NOMO-1 treated with DMSO at 0.1 percent for 48 hours (cell line): ENCODE measurements at regions not wholly inside any gene's neighbourhood (a gene's known extent, or its start where the extent isn't known, plus 50 kb on each side); places are given as distances from the start of the nearest gene placed in this dataset.

Experiments
- DNase-seq: peaks from one replicate; lab custom pipeline; 2025; ENCODE audit not compliant: unreplicated experiment; lab: John Stamatoyannopoulos, UW

DNA sequence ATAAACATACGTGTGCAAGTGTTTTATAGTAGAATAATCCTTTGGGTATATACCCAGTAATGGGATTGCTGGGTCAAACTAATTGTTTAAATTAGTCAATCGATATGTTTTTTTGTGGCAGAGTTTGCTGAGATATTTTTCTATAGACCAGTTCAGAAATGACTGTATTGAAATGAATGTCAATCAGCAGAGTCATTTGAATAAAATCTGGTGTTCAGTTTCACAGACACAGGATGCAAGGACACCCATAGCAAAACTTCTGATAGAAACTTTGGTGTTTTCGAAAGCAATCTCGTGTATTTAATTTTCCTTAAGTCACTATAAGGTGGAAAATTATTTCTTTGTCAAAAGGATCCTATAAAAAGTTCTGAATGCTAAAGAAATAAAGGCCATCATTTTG is 434.4 kb downstream of the RAP2B start:
- no peak for DNase-seq

DNA sequence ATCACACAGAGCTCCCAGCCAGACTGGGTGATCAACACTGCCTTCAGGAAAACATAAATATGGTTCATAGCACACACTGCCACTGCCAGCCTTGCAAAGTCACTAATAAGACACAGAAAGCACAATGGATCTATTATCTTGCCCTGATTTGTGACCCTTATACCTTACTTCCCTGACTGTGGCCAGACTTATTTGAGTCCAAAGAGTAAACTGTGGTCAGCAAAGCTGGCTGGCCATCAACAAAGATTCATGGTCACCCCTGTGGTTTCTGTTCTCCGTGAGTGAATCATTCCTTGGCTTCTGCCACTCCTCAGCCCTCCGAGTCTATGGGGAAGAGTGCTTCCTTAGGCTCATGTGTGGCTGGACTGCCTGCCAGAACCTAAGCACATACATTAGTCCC is 437.7 kb downstream of the RAP2B start:
- DNase-seq, result peak; percentile 33

DNA sequence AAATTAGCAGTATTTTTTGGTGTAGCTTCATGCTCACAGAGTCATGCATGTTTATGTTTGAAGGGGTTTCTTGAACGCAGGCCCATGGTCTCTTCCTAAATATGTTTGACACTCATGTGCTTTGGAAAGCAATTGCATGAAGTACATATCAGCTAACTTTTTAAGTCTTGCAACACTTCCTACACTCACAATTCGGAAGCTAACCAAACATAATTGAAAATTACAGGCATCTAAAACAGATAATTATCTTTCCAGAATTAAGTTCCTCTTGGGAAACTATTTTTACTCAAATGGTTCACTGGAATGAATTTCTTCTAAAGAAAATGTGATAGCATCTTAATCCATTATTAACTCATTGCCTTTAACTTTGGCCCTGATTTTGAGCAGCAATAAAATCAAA is 438.9 kb downstream of the RAP2B start:
- DNase-seq, result peak; percentile 63

DNA sequence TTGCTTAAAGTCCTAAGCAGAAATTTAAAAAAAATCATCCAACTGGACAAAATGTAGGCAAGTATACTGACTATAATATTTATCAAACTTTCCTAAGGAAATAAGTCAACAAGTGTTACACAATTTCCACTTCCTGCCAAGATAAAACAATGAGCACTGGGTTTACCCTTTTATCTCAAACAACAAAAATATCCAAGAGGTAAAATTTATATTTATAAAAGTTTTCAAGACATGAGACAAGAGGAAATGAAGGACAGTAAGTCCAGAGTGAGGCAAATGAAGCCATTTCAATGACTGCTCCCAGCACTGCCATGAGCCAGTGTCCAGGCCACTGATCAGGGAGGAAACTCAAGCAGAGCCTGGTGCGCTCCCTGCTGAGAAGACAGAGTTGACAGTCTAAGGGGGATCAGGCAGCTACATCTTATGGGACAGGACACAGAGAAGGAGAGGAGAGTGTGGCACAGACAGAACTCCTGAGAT is 439.4 kb downstream of the RAP2B start:
- no peak for DNase-seq

DNA sequence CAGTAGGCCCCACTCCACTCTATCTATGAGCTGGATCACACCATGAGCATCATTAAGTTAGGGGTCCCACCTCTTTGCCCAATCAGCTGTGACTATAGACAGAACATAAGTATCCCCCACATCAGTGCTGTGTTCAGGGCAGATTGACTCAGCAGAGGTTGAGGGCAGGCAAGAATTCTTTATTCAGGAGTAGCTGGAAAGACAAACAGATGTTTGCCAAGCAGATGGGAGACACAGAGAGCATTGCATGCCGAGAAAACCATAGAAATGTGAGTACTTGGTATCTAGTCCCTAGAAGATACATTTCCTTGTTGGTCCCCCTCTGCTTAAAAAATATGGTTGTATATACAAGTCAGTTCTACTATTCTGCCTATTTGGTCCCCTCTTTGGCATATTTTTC is 440.8 kb downstream of the RAP2B start:
- no peak for DNase-seq

DNA sequence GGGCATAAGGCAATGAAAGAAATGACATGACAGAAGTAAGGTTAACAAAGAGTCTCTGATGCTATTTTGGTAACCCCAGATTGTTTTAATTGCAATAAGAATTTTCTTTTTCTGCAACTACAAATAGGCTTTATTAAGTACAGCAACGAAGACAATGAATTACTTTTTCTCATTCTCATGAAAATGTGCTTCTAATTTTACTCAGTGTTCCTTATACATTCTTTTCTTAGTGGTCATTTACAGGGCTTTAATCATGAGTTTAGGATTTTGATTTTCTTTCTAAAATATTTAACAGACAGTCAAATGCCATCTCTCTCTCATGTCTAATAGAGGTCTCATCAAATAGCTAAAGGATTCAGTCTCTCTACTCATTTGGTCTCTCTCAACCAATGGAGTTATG is 452.1 kb downstream of the RAP2B start:
- DNase-seq, result no peak

DNA sequence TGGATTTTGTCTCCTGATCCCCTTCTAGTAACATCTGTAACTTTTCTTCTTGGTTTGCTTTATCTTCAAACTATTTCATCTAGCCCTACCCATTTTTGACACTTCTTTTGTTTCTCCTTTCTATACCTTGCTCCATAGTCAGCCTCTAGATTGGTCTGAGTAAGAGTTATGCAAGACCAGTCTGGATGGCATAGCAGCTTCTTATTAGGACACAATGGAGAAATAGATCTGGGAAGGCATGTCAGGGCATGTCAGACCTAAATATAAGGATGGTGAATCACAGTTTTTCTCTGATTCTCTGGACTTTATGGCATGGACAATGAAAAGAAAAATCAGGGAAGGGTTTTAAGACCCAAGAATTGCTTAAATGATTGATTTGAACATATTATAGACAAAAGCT is 452.5 kb downstream of the RAP2B start:
- peak; percentile 92 for DNase-seq

DNA sequence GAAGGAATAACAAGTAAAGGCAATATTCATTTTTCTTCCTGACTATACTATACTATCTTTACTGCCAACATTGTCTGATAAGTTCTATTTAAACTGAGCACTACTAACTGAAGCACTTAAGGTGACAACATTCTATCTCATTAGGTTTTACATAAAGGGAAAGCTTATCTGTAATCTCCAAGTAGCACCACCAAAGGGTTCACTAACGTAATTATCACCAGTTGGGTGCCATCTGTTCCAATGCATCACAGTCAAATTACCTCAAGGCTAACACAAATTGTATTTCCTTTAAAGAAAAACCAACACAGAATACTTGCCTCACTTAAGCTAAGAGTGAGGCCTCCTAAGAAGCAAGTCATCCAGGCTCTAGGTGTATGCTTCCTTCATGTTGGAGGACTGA is 453.8 kb downstream of the RAP2B start:
- DNase-seq, result no peak

DNA sequence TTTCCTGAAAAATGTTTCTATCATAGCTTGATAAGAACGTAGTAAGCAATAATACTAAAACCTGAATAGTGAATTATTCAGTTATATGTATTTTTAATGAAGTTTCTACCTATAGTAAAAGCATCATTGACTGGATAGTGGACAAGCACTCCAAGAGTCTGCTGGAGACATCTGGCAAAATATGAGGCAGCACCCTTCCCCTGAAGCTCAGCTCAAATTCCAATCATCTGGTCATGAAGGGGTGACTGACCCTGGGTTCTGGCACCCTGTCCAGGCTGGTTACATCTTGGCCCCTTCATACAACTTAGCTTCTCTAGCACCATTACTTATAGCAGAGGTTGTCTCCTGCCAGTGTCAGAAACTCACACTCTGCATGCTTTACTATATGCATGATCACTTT is 455.4 kb downstream of the RAP2B start:
- DNase-seq, result no peak

DNA sequence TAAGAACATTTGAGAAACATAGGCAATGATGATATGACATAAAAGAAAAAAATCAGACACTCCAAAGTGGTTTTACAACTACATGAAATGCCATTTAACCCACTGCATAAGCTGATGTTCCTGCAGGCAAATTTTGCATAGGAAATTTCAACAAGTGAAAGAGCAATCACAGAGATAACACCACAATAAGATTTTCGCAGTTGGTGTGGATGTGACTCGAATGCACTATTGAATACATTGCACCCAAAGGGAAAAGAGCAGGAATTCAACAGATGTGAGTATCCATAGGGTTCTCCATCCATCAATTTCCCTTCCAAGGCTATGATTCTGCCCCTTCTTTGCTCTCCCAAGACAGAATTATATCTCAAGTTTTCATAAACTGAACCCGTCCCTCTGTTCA is 456.1 kb downstream of the RAP2B start:
- DNase-seq, result no peak

DNA sequence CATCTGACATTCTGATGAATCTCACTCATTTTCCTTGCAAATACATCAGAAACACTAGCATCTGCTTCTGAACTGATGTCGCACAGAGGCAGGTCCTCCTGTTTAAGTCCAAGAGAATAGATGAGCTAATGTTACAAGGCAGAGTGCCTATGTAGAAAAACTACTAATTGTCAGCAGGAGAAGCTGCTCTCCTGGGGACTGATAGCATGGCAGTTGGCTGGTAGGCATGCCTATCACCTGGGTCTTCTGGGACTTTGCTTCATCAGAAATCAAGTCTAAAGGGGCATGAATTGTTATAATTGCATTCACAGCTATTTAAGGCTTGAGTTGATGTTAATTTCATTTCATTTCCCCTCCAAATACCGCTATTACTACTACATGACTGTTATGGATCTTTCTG is 457.2 kb downstream of the RAP2B start:
- no peak for DNase-seq

DNA sequence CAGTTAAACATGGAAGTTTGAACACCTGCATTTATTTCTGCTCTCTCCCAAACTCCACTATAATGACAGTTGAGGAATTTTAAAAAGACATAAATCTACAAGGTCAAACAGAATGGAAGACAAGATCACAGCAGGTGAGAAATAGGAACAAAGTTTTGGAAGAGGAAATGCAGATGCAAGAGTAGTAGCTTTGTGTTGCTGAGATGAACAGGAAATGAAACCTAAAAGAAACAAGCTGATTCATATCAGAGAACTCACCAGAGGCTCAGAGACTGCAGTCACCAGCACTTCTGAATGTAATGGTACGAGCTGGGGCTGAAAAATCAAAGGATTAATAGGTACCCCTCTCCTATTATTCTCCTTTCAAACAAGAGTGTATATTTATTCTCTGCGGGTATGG is 459.9 kb downstream of the RAP2B start:
- DNase-seq, result peak; percentile 86

DNA sequence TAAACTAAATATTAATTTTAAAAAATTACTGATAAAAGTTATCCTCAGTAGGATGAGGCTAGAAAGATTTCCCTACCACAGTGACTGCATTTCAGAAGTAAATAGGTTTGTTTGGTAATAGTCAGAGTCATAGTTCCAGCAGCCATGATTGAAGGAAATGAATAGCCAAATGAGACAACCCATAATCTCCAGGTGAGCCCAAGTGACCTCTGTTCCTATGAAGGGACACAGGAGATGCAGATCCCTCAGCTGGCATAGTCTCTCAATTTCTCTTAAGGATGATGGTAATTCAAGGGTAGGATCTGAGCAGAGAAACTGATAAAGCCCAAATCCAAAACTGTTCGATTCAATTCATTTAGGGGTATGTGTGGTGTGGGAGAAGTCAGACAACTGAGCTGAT is 461.8 kb downstream of the RAP2B start:
- no peak for DNase-seq

DNA sequence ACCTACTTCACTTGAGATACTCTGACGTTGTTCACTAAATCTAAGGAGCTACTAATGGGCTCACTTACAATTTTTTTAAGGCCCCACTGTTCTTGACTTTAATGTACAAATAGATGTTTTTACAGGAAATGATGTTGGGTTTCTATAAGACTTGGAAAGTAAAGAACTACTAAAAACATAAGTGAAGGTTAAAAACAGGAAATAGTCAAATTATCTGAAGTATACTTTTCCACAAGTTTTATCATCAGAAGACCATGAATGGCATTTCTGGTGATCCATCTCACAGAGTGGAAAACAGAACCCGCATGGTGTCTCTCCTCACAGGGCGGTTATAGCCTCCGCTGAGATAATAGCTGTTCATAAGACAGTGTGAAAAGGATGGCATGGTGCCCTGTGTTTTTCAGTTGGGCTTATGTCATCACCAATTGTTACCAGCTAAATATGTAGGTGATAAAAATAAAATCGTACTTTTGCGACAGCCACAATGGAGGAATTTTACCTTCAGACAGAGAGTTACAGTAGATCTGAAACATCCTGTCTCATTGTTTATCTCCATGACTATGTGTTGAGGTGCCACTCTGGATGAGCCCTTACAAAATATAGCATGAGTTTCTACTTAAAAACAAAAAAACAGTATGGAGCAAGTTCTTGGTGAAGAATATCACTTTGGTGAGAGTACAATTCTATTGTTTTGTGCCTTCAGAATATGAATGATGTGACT is 462.4 kb downstream of the RAP2B start:
- no peak for DNase-seq

DNA sequence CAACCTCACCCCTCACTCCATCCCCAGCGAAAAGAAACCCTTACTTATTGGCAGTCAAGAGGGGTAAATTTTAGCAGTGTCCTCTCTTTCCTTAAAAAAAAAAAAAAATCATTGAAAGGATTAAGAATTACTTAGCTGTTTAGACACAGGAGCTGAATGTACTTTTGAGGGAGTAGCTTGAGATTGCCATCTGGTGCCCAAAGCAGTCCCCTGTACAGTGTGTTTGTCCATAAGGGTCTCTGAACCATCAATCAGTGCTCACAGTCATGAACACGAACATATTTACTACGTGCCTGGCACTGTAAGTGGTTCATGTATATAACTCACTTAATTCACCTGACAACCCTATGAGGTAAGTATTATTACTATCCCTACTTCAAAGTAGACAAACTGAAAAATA is 463.5 kb downstream of the RAP2B start:
- DNase-seq, result no peak

DNA sequence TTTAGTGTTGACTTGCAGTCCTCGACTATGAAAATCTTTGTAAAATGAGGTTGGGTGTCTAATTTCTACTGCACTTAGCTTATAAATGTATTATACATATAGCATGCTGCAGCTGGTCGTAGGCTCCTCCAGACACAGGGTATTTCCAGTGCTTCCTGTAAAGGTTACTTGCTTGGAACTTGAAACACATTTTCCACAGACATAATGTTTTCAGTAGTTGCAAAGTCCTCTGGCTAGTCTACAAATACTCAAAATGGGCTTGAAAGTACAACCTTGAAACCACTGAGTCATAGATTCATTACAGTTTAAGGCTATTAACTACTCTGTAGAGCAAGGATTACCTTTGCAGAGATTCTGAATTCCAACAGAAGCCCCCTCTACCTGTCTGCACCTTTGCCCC is 464.1 kb downstream of the RAP2B start:
- DNase-seq, result no peak

DNA sequence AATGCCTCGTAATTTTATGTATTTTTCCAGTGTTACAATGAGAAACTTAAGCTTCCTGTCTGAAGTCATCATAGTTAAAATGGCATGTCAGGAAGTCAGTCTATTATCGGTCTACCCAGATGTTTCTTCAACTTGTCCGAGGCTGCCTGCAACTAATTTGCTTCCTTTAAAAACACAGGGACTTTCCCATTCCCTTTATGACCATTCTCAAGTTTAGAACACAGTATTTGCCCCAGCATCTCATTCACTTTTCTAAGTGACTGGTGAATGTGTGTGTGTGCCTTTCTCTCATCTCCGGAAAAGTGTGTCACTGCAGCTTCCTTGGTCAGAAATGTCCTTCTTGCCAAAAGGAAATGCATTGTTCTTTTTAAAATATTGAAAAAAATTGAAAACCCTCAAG is 466.6 kb downstream of the RAP2B start:
- no peak for DNase-seq

DNA sequence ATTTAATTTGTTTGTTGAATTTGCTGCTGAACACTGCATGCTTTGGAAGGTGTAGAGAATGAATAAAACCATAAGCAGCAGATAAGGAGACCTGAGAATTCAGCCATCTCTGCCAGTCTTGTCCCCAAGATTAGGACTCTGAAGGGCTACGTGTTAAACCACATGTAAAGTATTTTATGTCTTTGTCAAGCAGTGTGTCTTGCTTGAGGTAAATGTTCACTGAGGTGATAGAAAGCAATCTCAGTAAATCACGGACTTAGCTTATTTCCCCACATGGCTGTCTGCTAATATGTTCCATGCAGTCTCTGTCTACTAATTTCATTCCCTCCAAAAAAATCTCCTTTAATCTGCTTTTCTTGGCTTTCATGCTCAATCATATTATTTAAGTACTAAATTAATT is 467.1 kb downstream of the RAP2B start:
- DNase-seq, result no peak

DNA sequence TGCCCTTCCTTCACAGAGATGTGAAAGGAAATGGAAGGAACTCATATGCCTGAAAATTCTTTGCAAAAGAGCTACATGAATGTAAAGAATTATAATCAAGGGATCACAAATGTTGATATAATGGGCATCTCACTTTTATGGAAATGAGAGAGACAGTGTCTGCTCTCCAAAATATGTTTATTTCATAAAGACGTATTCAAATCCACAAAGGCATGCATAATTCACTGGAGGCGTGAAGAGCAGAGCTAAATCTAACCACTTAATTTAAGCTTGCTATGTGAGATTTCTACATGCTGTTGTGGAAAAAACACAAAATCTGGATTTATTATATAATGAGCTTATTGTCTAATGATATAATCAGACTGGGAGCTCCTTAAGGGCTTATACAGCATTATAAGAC is 469.1 kb downstream of the RAP2B start:
- no peak for DNase-seq

DNA sequence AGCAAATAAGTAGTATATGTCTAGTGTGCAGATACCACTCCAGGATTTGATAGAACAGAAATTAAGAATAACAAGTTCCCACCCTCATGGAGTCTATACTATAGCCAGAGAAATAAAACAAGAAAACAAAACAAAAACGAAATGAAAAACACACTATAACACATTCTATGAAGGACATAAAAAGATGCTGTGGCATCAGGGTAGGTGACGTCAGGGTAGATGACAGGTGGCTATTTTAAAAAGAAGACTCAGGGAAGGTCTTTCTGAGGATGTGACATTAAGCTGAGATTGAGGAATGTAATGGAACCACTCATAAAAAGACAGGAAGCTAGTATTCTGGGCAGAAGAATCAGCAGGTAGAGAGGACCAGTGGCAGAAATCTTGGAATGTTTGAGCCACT is 469.6 kb downstream of the RAP2B start:
- no peak for DNase-seq

DNA sequence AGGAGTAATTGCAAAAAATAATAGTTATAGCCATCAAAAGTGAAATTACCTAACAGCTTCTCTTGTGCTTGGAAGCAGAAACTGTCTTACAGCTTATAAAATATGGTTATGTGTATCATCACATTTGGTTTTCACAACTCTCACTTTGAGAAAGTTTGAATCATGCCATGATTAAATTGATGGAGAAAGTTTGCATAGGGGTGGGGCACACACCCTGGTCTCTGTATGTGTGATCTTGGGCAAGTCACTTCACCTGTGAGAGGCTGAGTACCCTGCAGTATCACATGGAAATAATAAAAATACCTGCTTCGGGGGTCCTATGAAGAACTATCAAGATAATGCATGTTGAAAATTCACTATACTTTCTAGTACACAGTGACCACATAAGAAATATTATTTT is 471.4 kb downstream of the RAP2B start:
- no peak for DNase-seq

DNA sequence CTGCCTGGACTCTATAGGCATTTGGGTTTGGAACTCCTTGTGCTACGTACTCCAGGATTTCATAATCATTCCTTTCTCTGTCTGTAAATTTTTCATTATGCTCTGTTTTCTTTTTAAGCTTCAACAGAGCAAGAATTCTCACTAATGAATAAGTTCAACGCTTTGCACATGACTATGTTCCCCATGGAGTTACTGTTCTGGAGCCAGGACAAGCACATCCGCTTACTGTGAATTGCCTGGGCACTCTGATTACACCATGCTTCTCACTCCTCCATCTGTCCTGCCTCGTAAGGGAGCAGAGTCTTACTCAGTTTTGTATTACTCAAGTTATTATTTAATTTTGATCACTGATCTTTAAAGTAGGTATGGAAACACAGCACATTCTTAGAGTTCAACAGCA is 472.7 kb downstream of the RAP2B start:
- no peak for DNase-seq

DNA sequence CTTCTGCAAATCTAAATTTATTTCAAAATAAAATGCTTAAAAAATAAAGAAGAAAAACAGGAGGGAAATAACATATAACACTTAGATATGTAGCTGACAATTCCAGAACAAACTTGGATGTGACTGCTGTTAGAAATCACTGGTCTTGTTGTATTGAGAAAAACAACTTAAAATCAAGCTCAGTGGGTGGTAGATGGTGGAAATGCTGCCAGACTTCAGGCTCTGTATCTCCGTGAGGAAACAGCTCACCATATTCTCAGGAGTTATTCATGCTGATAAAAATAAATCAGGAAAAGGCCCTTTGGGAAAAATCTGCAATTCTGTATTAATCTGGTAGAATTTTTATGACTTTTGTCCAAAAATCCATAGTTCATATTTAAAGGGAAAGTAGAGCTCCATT is 477.6 kb downstream of the RAP2B start:
- no peak for DNase-seq
